HG02973 (cell line): ENCODE measurements at regions not wholly inside any gene's neighbourhood (a gene's known extent, or its start where the extent isn't known, plus 50 kb on each side); places are given as distances from the start of the nearest gene placed in this dataset.
"Not testable (repeated sequence)": the region's sequence is repeated elsewhere in the genome, so short reads cannot be mapped to it uniquely, and the experiment has no call there.

Experiments used
- ATAC-seq: cut with Tn5 transposase; IDR thresholded peaks from one replicate; pipeline ENCODE4 v1.9.1; 2021; ENCODE audit warnings: moderate library complexity; ENCODE audit not compliant: unreplicated experiment

GRCh38 chr4:128690011-128690410, 119.5 kb upstream of the JADE1 start:
- ATAC-seq, result no peak

- no peak for ATAC-seq
Measured at GRCh38 chr4:128688846-128689437, 120.6 kb upstream of the JADE1 start.

GRCh38 chr4:128688033-128688721, 121.3 kb upstream of the JADE1 start:
- no peak for ATAC-seq

- no peak for ATAC-seq
Measured at GRCh38 chr4:128686810-128687209, 122.7 kb upstream of the JADE1 start.

GRCh38 chr4:128686032-128686465, 123.5 kb upstream of the JADE1 start:
- ATAC-seq, result no peak

GRCh38 chr4:128684016-128684415, 125.5 kb upstream of the JADE1 start:
- ATAC-seq, result no peak

- no peak for ATAC-seq
Measured at GRCh38 chr4:128682942-128683666, 126.4 kb upstream of the JADE1 start.

- no peak for ATAC-seq
Measured at GRCh38 chr4:128676095-128676494, 133.4 kb upstream of the JADE1 start.

- peak; percentile 90 for ATAC-seq
Measured at GRCh38 chr4:128675083-128675482, 134.4 kb upstream of the JADE1 start.

- not testable (repeated sequence) for ATAC-seq
Measured at GRCh38 chr4:128673159-128673558, 136.3 kb upstream of the JADE1 start.

GRCh38 chr4:128672596-128672995, 136.9 kb upstream of the JADE1 start:
- ATAC-seq, result not testable (repeated sequence)

GRCh38 chr4:128670513-128670912, 139.0 kb upstream of the JADE1 start:
- ATAC-seq, result no peak

GRCh38 chr4:128668566-128668965, 140.9 kb upstream of the JADE1 start:
- no peak for ATAC-seq

GRCh38 chr4:128665514-128665913, 144.0 kb upstream of the JADE1 start:
- ATAC-seq, result no peak

GRCh38 chr4:128663325-128663724, 146.2 kb upstream of the JADE1 start:
- peak; percentile 72 for ATAC-seq

GRCh38 chr4:128661479-128661878, 148.0 kb upstream of the JADE1 start:
- ATAC-seq, result no peak

- ATAC-seq, result no peak
Measured at GRCh38 chr4:128660361-128661215, 148.9 kb upstream of the JADE1 start.

- no peak for ATAC-seq
Measured at GRCh38 chr4:128658214-128658631, 151.3 kb upstream of the JADE1 start.

GRCh38 chr4:128657638-128658037, 151.9 kb upstream of the JADE1 start:
- no peak for ATAC-seq

GRCh38 chr4:128654465-128654864, 155.0 kb upstream of the JADE1 start:
- no peak for ATAC-seq
